ENCODE measurements at regions not wholly inside any gene's neighbourhood (a gene's known extent, or its start where the extent isn't known, plus 50 kb on each side); places are given as distances from the start of the nearest gene placed in this dataset.

GRCh38 chr1:198001776-198002408 lies 84.7 kb downstream of the LHX9 start:
- TF ChIP-seq CTCF (conservative IDR thresholded peaks at IDR 0.05; ENCODE audit: low read length) (no peak), EZH2phosphoT487 (IDR thresholded peaks at IDR 0.05; ENCODE audit: borderline replicate concordance) (no peak)
